NCI-H1694 treated with DMSO at 0.1 percent for 48 hours (cell line): ENCODE measurements at regions not wholly inside any gene's neighbourhood (a gene's known extent, or its start where the extent isn't known, plus 50 kb on each side); places are given as distances from the start of the nearest gene placed in this dataset.

Experiments used
- DNase-seq: peaks from one replicate; lab custom pipeline; 2025; lab: John Stamatoyannopoulos, UW

DNA sequence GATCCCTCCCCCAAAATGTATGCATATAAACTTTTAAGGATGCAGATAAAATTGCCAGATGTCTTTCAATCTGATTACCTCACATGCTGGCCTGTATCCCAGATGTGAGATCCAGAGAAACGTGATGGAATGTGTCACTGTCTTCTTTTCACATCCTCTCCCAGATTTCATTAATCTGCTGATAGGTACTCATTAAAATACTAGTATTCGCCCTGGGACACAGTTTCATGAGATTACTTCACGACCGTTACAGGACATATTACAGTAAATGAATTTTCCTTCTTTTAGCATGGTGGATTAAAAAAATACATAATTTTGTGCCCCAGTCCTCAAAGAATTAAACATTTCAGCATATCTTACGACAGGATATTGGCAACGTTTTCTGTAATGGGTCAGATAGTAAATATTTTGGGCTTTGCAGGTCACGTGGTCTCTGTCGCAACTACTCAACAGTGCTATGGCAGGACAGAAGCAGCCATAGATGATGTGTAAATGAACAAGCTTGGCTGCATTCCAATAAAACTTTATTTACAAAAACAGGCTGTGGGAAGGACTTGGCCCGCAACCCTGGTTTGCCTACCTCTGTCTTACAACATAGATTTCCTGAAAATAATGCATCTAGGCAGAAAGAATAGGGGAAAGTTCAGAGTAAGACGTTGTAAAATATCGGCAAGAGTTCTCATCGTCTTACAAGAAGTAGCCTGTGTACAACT is 156.0 kb upstream of the DIO3 start:
- no peak for DNase-seq

DNA sequence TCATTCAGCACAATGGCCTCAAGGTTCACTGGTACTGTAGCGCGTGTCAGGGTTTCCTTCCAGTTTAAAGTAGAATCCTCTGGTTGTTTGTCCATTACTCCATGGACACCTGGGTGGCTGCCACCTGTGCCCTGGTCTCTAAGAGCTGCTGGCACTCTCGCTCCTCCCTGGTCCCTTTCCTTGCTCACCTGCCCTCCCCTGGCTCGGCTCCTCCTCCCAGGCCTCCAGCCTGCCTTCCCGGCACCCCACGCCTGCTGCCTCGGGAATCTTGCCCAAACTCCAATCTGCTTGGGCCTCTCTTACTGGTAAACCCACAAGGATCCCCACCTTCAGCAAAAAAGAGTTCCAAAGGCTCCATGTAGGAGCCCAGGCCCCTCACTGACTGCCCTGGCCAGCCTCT is 154.4 kb upstream of the DIO3 start:
- no peak for DNase-seq

DNA sequence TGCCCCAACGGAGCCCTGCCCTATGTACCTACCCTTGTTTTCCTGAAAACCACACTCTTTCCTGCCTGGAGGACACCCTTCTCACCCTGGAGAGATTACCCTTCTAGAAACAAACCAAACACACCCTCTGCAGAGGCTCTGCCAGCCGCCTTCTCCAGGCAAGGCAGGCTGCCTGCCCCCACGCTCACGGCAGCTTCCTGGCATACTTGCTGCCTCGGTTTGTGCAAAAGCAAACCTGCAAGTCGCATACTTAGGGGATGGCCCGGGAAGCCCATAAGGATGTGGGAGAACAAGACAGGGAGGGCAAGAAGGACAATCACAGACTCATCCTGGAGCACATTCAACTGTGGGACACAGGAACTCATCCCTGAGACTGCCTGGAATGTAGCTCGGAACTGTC is 154.0 kb upstream of the DIO3 start:
- DNase-seq: no peak

DNA sequence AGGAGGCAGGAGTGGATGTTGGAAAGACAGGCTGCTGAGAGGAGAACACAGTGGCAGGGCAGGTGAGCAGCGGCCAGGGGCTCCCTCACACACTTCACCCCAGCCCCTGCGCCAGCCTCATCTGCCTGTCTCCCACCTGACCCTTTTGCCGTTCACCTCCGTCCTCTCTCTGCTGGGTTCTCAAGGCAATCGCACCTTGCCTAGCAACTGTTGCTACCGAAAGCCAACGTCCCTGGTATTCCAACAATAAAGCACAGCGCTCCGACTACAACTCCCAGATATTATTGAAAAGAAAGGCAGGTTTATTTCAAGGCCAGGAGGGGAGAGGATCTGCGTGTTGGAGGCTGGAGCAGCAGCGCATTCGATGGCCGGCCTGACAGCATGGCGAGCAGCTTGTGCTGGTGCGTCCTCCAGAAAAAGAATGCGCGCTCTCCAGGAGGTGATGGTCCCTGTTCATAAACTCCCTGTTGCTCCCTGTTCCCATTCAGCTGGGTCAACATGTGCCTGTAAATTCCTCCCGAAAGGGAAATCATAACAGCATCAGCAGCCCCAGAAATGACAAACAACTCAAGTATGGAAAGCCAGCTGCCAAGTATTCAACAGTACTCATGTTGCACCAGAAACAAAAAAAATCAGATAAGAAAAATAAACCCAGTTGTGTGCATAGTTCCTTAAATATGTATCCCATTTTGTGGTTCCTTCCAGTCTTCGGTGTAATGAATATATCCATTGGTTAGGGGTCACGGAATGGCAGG is 153.0 kb upstream of the DIO3 start:
- no peak for DNase-seq

DNA sequence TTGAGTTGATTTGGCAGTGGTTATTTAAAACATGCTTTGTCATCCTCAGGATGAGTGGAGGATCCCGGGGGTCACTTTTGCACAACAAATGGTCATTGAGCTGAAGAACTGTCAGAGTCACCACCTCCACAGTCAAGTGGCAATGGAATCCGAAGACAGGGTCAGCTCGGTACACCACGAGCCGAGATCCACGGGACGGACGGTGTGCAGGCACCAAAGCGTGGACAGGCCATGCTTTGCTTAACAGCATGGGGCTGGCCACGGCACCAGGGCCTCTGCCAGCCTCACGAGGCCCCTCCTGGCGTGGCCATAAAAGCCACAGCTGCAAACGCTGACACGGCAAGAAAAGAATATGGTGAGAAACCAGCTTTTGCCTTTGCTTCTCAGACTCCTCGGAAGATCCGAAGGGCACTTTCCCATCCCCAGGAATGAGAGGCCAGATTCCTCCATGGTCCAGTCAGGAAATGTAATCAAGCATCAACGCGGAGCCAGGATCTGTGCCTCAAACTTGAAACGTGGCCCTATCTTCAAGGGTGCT is 152.2 kb upstream of the DIO3 start:
- no peak for DNase-seq

DNA sequence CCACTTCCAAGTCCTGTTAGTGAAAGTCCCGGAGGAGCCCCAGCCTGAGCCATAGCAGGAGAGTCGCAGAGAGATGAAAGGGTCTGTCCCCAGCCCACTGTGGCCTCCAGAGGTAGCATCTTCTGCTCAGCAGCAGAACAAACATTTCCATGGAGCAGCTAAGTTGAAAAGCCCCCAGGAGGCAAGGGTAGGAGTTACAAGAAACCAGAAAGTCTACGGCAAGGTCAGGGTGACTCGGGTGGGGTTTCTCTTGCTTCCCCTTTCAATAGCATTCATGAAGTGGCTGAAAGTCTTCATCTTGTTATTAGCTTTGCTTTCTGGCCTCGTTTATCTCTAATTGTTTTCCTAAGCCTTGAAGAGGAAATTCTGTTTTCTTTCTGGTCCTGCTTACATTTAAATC is 151.2 kb upstream of the DIO3 start:
- no peak for DNase-seq

DNA sequence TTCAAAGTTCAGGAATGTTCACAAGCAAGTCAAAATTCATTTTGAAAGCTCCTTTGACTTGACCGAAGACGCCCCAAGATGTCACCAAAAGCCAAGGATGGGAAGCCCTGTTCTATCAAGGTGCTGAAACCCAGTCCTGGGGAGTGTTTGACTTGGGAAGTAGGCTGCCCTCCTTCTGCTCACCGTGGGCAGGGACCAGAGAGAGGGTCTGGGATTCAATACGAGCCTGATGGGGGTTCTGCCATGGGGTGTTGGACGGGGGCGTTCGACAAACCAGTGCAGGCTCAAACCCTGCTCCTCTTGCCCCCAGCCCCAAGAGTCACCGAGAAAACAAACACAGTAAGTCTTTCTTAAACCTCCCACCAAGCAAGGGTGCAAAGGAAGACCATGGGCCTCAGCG is 150.1 kb upstream of the DIO3 start:
- no peak for DNase-seq

DNA sequence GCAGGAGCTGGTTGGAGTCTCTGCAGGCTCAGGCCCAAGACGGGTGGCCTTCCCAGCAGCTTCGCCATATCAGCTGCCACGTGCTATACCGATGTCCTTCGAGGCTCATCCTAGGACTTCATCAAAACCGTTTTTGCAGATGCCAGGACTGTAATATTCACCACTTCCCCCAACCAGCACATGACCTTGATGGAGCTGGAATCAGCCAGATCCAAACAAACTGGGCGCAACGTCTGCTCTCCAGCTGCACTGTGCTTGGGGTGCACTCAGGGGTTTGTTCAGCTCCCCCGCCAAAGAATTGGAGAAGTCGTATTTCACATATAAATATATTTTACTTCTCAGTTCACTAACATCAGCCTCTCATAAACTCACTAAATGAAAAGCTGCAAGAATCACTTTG is 149.5 kb upstream of the DIO3 start:
- DNase-seq: no peak

DNA sequence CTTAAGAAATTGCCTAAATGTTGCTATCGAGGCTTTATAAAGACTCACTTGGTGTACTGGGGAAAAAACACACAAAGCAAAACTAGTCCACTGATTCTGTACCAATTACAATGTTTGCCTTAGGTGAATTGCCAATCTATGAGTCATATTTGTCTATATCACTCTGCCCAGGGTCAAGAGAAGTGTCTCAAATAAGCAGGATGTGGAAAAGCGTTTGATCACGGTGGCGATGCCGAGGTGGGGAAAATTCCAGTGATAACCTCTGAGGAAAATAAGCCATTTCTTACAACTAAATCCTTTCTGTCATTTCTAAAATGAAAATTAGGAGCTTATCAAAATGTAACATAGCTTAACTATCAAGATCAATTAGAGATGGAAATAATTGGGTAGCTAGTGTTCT is 148.6 kb upstream of the DIO3 start:
- DNase-seq: no peak

DNA sequence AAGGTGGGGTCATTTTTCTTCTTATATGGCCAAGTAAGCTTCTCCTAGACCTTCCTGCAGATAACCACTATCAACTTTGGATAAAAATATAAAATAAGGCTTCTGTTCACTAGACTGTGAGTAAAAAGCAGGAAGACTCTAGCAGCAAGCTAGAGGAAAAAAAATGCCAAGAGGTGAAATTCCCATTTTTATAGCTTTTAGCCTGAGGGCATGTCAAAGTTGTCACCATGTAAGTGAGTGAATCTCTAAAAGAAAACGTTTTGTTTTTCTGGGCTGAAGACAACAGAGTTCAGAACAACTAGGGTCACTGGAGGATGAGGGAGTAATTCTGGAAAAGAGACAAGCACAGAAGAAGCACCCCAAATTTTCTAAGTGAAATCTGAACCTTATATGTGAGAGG is 143.9 kb upstream of the DIO3 start:
- no peak for DNase-seq

DNA sequence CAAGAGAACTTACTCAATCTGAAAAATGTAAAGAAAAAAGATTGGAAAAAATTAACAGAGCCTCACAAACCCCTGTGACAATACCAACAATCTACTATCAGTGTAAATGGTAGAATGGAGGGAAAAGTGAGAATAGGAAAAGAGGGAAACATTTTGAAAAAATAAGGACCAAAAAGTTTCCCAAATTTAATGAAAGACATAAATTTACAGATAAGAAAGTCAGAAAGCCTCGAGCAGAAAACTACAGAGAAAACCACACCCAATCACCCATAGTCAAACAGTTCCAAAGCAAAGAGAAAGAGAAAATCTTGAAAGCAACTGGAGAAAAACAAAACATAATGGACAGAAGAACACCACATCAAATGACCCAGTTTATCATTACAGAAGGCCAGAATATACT is 142.7 kb upstream of the DIO3 start:
- no peak for DNase-seq

DNA sequence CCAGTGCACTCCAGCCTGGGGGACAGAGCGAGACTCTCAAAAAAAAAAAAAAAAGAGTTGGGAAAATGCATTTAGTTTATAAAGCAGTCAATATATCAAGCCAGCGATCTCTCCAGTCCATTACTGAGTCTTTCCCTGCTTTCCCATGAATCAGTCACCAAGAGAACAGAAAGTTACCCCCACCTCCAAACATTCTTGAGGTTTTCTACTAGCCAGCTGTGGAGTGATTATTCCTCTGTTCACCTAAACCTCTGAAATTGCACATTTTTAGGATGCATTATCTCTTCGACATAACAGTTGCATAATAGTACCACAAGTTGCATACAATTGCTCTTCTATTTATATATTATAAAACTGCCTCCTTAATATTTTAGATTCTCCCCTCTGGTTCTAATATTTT is 134.8 kb upstream of the DIO3 start:
- no peak for DNase-seq

DNA sequence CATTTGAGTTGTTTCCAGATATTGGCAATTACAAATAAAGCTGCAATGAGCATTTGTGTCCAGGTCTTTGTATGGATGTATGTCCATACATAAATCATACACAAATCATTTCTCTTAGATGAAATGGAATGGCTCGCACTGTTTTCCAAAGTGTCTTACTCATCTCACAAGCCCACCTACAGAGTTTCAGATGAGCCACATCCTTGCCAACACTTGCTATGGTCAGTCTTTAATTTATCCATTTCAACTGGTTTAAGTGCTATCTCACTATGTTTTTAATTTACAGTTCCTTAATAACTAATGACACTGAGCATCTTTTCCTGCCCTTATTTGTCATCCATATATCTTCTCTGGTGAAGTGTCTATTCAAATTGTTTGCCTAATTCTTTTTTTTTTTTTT is 132.9 kb upstream of the DIO3 start:
- DNase-seq: no peak

DNA sequence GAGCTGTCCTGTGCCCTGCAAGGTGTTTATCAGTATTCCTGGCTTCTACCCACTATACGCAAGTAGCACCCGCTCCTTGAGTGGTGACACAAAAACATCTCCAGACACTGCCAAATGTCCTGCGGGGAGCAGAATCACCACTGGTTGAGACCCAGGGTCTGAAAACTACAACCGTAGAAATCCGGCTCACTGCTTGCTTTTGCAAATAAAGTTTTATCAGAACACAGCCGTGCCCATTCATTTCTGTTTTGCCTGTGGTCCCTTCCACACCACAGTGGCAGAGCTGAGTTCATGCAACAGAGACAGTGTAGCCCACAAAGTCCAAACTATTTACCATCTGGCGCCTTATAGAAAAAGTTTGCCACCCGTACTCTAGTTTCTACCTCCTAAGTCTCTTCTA is 125.7 kb upstream of the DIO3 start:
- DNase-seq: no peak

DNA sequence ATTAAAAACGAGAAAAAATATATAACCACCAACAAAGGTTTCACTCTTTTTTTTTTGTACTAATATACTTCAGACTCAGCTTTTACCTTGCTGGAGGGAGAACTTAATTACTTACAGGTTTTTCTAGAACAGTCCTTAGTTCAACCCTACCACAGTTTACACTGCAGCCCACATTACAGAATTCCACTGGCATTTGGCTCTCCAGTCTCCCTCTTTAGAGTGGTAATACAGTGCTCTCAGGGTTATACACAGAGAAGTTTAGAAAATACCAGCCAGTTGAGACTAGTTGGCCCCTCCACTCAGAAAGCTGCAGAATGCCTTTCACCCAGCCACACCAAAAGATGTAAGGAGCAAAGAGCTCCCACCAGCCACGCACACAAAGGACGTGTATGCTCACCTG is 122.3 kb upstream of the DIO3 start:
- no peak for DNase-seq

DNA sequence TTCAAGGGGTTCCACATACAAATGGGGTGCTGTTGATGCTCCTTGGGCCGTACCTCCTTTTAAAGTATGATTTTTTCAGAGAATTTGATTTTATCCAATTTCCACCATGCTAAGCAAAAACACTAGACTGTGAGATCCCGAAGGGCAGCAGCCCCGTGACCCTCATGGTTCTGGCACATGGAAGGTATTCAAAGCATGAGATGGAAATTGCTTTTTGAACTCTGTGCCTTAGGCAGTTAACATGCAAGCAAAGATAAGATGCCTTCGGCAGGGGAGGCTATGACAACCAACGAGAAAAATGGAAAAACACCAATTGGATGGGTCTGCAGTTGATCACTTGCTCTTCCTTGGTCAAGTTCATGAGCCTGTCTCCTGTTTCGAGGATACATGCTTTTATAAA is 120.8 kb upstream of the DIO3 start:
- DNase-seq: no peak

DNA sequence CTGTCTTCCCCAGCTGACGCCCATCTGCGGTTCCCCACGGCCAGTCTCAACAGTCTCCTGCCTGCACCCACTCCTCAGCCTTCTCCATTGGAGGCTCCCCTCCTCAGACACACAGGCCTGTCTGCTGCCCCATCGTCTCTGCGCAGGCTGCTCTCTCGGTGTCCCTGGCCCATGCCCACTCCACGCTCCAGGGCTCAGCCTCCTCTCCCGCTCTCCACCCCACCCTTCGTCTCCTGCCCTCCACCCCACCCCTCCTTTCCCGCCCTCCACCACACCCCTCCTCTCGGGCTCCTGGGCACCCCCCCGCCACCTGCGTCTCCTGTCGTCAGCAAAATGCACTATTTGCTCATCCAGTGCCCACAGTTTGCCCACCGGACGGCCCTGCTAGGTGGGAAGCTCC is 119.6 kb upstream of the DIO3 start:
- DNase-seq: no peak

DNA sequence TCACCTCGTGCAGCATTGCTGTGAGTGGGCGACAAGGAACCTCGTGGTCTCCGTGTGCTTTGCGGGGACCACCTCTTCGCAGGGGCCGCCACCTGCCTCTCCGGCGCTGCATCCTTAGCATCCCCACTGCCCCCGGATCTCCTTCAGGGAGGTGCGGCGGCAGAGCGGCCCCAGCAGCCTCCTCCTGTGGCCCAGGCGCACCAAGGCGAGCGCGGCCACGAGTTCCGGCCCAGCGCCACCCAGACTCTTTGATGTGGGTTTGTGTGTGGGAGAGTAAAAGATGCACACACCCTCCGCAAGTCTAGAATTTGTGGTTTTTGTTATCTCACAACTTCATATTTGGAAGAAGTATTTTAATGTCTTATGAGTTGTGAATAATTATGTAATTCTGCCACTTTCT is 118.8 kb upstream of the DIO3 start:
- DNase-seq: no peak

DNA sequence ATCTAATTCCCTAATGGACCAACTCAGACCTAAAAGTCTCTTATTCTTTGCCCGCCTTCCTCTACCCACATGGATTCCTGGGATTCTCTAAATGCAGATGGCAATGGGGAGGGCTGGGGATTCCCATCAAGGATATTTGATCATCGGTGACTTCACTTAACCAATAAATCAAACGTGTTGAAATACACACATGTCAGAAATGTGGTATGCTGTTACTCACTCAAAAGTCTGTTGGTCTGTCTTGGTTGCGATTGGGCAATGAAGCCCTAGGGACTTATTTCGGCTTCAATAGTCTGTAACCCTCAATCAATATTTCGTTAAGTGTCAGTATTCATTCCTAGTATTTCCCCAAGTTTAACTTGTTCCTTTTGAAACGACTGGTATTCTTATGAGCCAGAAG is 117.2 kb upstream of the DIO3 start:
- DNase-seq: no peak

DNA sequence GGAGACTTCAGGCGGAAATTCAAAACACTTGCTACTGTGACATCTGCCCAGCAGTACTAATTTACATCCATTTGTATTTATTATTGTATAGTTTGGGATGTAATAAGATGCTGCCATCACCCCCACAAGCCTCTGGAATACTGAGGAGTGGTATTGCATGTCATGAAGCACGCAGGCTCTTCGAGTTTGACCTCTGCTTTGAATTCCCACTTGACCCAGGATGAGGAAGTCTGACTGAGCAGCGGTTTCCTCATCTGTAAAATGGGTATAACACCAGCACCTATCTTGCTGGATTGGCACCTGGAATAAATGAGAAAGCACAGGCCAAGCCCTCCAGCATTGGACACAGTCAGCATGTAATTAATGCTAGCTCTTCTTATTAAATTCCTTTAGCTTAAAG is 116.0 kb upstream of the DIO3 start:
- DNase-seq: no peak

DNA sequence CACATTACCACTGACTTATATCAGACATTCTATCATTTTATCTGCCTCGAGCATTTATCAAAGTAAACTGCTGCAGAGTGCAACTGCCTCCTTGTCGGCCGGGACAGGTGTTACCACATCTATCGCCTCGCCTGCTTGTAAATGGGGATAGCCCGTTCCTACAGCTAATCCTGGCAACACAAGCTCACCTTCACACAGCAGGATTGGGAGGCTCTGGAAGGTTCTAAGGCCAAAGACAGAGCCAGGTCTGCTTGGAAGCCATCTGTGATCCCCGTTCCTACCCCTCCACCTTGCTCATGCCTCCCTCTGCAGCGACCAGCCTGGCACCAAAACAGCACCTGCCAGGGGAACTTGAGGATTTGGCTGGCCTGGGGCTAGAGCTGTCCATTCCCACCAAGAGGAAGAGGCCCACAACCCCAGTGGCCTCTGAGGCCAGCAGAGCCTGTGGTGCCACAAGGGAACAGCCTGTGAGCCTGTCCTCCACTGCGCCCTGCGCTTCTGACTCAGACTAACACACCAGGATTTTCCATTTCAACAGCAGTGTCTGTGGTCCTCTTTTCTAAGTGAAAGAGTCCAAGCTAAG is 114.8 kb upstream of the DIO3 start:
- DNase-seq: no peak

DNA sequence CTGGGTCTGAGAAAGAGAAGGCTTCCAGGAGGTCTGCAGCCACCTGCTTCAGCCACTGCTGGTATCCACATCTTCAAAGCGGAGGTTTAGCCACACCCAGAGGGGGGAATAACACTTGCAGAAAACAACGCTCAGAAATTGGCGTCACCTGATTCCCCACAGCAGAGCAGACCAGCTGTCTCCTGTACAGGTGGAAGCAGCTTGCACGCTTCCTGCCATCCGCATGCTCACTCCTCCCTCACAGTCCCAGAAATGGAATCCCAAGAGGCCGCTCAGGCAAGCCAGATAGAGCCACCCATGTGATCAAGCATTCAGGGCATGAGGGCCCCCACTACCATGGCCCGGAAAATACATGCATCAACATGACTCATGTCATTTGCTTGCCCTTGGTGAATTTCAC is 112.2 kb upstream of the DIO3 start:
- no peak for DNase-seq

DNA sequence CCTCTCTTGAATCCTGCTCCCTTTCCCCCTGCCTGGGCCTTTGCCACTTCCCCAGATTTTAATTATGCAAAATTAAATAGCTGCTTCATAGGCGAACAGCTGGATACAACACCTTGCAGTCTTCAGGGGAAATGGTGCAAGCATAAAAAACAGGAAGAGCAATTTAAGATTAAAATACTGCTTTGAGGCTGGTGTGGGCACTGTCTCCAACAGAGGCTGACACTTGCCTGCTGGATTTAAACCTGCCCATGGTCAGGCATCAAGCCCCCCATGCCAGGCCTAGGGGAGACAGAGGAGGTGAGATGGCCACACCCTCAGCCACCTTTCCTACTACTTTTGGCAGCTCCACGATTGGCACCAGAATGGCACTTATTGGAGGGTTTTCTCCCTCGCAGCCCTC is 110.1 kb upstream of the DIO3 start:
- DNase-seq: no peak
